SJCRH30 (cell line): ENCODE measurements at regions not wholly inside any gene's neighbourhood (a gene's known extent, or its start where the extent isn't known, plus 50 kb on each side); places are given as distances from the start of the nearest gene placed in this dataset.

Experiments used
- DNase-seq, 2 experiments: peaks; one replicate each; pipeline ENCODE4 v3.0.0-alpha.2; 2015 to 2020
- H3K27ac ChIP-seq: fragments of 250-450 bp; sonication (Bioruptor Pico); 2 replicates; pipeline ENCODE4 v1.5.1; 2020; ENCODE audit warnings: mild to moderate bottlenecking, moderate library complexity
- H3K27me3 ChIP-seq: fragments of 250-450 bp; sonication (Bioruptor Pico); 2 replicates; pipeline ENCODE4 v1.5.1; 2020; ENCODE audit warnings: mild to moderate bottlenecking, moderate library complexity
- H3K36me3 ChIP-seq: fragments of 250-450 bp; sonication (Bioruptor Pico); 2 replicates; pipeline ENCODE4 v1.5.1; 2020; ENCODE audit warnings: mild to moderate bottlenecking, moderate library complexity
- H3K4me1 ChIP-seq: fragments of 250-450 bp; sonication (Bioruptor Pico); 2 replicates; pipeline ENCODE4 v1.5.1; 2020; ENCODE audit warnings: mild to moderate bottlenecking, moderate library complexity
- H3K4me3 ChIP-seq: fragments of 250-450 bp; sonication (Bioruptor Pico); 2 replicates; pipeline ENCODE4 v1.5.1; 2020; ENCODE audit warnings: mild to moderate bottlenecking, moderate library complexity
- H3K9me3 ChIP-seq: fragments of 250-450 bp; sonication (Bioruptor Pico); replicated peaks from 2 replicates; pipeline ENCODE4 v1.5.1; 2020; ENCODE audit warnings: mild to moderate bottlenecking, moderate library complexity

DNA sequence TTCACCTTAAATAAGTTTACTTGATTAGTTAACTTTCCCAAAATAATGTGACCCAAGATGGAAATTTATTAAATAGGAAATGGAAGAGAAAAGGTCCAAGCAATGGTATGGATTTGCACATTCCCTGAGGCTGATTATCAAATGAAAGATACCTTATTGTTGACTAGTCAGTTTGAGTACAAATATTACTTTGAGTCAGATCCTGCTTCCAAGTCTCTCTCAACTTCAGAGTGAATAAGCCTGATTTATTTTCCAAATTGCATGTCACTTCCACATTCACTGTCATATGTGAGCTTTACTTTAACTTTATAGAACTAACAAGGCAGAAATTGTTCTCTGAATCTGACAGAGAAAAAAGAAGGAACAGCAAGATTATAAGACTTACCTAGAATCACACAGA lies 520.8 kb downstream of the RAB28 start:
- no peak for DNase-seq
- Histone ChIP-seq H3K4me1 (no peaks in the 10 kb centered on the region), H3K36me3 (no peaks in the 10 kb centered on the region), H3K27me3 (no peaks in the 10 kb centered on the region), H3K27ac (no peak overlapping the region), H3K4me3 (no peak overlapping the region), H3K9me3 (no peaks in the 10 kb centered on the region)

DNA sequence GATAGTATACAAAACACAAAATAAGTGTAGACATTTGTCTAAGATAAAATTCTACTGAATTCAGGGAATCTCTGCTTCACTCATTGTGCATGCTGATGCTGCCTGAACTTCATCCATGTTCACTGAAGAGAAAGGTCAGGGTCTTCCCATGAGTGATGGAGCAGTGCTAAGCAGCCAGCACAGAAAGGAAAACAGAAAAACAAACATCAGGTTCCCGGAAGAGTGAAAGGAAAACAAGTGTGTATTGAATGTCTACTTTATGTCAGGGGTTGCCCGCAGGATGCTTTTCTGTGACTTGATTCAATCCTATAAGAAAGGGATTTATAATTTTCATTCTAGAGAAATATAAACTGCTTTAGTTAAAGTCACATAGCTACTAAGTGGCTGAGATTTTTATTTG lies 522.4 kb downstream of the RAB28 start:
- H3K4me3 ChIP-seq = no peak overlapping the region
- H3K27ac ChIP-seq = no peak overlapping the region
- DNase-seq = no peak
- H3K4me1 ChIP-seq = no peaks in the 10 kb centered on the region
- no peaks in the 10 kb centered on the region for H3K36me3 ChIP-seq
- H3K27me3 ChIP-seq = no peaks in the 10 kb centered on the region
- no peaks in the 10 kb centered on the region for H3K9me3 ChIP-seq

DNA sequence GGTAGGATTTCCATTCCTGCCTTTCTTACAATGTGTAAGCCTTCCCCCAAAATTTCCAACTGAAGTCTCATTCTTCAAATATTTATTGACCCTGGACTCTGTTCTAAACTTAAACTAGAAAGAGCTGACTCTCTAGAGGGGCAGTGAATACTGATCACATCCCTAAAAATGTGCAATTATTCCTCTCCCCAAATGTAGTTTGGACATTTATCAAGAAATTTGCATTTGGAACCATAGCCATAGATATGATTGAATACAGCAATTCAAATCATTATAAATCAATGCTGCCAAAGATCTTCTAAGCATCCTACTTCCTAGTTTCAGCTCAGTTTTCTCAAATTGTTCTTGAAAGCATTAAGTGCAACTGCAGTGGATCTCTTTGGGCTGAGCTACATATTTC lies 525.7 kb downstream of the RAB28 start:
- DNase-seq = no peak
- Histone ChIP-seq H3K27ac (no peak overlapping the region), H3K4me3 (no peak overlapping the region), H3K36me3 (no peaks in the 10 kb centered on the region), H3K9me3 (no peaks in the 10 kb centered on the region), H3K4me1 (peaks cover 13% of the 10 kb centered on the region), H3K27me3 (no peaks in the 10 kb centered on the region)

DNA sequence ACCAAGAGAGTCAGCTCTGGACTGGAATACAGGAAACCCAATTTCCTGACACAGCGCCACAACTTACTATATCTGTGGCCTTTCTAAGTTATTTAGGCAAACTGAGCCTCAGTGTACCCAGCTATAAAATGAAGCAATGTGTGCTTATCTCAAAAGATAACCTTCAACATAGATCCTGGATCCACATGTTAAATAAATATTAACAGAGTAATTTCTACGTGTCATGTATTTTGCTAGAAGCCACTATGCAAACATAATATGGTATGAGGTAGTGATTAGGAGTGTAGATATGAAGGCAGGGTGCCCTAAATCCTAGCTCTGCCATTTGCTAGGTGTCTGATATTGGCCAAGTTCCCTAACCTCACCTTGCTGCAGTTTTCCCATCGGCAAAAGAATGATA lies 527.0 kb downstream of the RAB28 start:
- no peak for DNase-seq
- Histone ChIP-seq H3K9me3 (no peaks in the 10 kb centered on the region), H3K4me3 (no peak overlapping the region), H3K27ac (no peak overlapping the region), H3K36me3 (no peaks in the 10 kb centered on the region), H3K4me1 (peaks cover 13% of the 10 kb centered on the region), H3K27me3 (no peaks in the 10 kb centered on the region)

DNA sequence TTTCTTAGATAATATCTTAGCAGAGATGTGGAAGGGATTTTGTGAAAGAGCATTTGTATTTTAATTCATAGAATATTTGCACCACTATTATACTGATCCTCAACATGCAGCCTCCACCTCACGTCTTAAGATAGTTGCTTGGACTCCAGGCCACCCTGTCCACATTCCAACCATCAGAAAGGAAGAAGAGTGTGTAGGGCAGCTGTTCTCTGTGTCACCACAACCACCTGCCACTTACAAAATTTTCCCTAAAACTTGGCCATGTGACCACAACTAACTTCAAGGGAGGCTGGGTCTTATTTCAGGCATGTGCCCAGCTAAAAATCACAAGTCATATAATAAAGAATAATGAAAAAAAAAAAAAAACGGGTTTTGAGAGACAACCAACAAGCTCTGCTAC lies 528.1 kb downstream of the RAB28 start:
- Histone ChIP-seq H3K4me1 (peaks cover 13% of the 10 kb centered on the region), H3K27me3 (no peaks in the 10 kb centered on the region), H3K4me3 (no peak overlapping the region), H3K9me3 (no peaks in the 10 kb centered on the region), H3K36me3 (no peaks in the 10 kb centered on the region), H3K27ac (no peak overlapping the region)
- DNase-seq = peak; percentile 16 to 58

DNA sequence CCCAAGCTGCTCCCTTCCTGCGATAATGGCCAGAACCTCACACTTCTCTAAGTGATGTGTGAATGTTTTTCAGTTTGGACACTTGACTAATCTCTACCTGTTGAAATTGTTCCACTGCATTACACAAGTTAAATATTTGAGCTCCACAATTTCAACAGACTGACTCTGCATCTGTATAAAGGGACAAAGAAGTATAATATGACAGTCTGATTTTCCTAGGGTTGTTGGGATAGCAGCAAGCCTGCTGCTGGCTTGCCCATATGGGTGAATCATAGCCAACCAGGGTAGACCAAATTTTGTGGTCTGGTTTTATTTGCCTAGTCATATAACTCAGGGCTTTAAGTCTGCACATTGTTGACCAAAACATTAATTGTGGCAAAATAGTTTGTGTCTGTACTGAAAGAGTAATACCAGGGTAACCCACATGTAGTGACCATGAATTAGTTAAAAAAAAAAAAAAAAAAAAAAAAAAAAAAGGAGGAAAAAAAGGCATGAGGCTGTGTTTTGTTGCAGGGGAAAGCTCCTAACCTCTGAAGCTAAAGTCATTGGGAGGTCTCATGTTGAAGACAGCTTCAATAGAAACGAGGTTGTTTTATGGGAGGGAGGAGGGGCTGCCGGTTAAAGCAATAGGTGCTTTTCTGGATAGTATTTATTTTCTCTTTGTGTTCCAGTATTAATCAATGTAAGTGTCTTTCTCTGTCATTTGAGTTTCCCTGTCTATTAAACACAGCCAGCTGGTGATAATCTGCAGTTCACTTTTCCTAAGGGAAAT lies 534.2 kb downstream of the RAB28 start:
- Histone ChIP-seq H3K36me3 (no peaks in the 10 kb centered on the region), H3K4me1 (no peaks in the 10 kb centered on the region), H3K27ac (no peak overlapping the region), H3K4me3 (no peak overlapping the region), H3K27me3 (no peaks in the 10 kb centered on the region), H3K9me3 (no peaks in the 10 kb centered on the region)
- no peak for DNase-seq

DNA sequence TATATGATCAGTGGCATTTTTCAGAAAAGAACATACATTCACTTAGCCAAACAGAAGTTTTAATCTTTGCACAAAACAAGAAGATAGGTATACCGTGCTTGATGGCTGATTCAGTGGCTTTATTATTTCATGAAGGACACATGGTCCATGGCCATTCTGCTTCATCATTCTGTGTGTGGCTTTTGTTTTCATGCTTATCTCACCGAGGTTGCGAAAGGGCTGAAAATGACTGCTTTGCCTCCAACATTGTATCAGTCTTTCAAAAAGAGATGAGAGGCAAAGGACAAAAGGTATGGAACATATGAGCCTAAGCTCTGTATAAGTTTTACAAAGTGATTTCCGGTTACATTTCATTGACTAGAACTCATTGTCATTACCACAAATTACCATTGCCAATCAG lies 541.1 kb downstream of the RAB28 start:
- no peak overlapping the region for H3K4me3 ChIP-seq
- no peaks in the 10 kb centered on the region for H3K4me1 ChIP-seq
- H3K36me3 ChIP-seq = no peaks in the 10 kb centered on the region
- H3K27ac ChIP-seq = no peak overlapping the region
- H3K9me3 ChIP-seq = no peaks in the 10 kb centered on the region
- no peaks in the 10 kb centered on the region for H3K27me3 ChIP-seq
- DNase-seq = no peak

DNA sequence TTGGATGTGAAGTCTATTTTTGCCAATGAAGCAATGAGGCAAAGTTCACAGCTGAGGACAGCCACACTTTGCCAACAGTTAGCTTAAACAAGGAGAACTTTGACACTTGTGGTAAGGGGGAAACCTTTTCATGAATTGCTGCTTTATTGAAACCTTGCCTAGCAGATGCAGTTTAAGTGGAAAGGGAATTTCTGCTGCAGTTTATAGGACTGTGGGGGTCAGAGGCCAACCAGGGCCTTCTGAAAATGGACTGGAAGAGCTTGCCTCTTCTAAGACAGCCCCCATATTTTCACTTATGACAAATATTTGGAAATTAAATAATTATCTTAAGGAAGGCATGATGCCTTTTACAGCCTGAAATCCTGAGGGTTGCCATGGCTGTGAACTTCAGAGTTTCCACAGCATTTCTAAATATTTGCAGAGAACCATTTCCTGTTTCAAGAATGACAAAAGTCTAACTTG lies 550.3 kb downstream of the RAB28 start:
- Histone ChIP-seq H3K36me3 (no peaks in the 10 kb centered on the region), H3K27ac (no peak overlapping the region), H3K4me3 (no peak overlapping the region), H3K9me3 (no peaks in the 10 kb centered on the region), H3K4me1 (no peaks in the 10 kb centered on the region), H3K27me3 (no peaks in the 10 kb centered on the region)
- no peak for DNase-seq

DNA sequence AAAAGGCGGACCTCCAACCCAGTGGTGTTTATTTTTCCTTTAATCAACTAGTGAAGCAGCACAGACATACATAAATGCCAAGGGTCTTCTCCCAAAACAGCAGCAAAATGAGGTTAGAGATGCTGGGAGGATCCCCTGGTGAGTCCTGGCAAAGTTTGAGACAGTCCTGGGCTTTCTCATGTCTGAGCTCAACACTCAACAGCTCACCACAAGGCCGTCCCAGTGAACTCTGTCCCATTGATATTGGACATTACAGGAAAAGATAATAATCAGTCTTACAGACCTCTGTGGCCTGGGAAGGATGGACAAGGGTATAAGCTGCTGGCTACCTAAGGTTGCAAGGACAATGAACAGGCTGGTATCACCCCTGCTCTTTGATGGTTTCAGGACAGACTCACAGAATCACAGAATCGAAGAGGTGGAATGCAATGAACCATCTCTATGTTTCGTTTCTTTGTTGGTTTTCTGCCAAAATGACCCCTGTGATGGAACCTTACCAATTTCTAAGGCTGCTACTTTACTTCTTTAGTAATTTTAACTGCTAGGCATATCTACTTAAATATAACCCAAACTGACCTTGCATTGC lies 551.8 kb downstream of the RAB28 start:
- Histone ChIP-seq H3K9me3 (no peaks in the 10 kb centered on the region), H3K4me3 (no peak overlapping the region), H3K4me1 (no peaks in the 10 kb centered on the region), H3K27ac (no peak overlapping the region), H3K27me3 (no peaks in the 10 kb centered on the region), H3K36me3 (no peaks in the 10 kb centered on the region)
- no peak for DNase-seq

DNA sequence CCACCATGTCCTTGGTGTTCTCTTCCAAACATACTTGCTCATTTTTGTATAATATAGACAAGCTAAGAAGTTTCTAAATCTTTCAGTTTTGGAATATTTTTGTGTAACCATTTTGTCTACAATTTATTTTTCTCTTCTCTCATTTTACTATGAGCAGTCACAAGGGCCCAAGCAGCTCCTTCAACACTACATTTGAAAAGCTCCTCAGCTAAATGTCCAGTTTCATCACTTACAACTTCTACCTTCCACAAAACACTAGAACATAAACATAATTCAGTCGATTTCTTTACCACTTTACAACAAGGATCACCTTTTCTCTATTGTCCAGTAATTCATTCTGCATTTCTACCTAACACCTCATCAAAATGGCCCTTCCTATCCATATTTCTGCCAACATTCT lies 554.4 kb downstream of the RAB28 start:
- no peaks in the 10 kb centered on the region for H3K4me1 ChIP-seq
- no peak for DNase-seq
- no peaks in the 10 kb centered on the region for H3K27me3 ChIP-seq
- no peak overlapping the region for H3K27ac ChIP-seq
- no peak overlapping the region for H3K4me3 ChIP-seq
- no peaks in the 10 kb centered on the region for H3K9me3 ChIP-seq
- H3K36me3 ChIP-seq = no peaks in the 10 kb centered on the region

DNA sequence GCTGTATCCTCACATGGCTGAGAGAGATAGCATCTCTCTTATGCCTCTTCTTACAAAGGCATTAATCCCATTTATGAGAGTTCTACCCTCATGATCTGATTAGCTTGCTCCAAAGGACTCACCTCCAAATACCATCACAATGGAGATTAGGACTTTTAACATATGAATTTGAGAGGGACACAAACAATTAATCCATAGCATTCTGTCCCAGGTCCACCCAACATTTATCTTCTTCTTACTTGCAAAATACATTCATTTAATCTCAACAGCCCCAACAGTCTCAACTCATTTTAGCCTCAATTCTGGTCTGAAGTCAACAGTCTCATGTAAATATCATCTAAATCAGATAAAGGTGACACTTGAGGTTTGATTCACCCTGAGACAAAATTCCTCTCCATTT lies 555.4 kb downstream of the RAB28 start:
- H3K4me3 ChIP-seq = no peak overlapping the region
- H3K4me1 ChIP-seq = no peaks in the 10 kb centered on the region
- no peaks in the 10 kb centered on the region for H3K9me3 ChIP-seq
- no peak for DNase-seq
- H3K27ac ChIP-seq = no peak overlapping the region
- no peaks in the 10 kb centered on the region for H3K27me3 ChIP-seq
- H3K36me3 ChIP-seq = no peaks in the 10 kb centered on the region

DNA sequence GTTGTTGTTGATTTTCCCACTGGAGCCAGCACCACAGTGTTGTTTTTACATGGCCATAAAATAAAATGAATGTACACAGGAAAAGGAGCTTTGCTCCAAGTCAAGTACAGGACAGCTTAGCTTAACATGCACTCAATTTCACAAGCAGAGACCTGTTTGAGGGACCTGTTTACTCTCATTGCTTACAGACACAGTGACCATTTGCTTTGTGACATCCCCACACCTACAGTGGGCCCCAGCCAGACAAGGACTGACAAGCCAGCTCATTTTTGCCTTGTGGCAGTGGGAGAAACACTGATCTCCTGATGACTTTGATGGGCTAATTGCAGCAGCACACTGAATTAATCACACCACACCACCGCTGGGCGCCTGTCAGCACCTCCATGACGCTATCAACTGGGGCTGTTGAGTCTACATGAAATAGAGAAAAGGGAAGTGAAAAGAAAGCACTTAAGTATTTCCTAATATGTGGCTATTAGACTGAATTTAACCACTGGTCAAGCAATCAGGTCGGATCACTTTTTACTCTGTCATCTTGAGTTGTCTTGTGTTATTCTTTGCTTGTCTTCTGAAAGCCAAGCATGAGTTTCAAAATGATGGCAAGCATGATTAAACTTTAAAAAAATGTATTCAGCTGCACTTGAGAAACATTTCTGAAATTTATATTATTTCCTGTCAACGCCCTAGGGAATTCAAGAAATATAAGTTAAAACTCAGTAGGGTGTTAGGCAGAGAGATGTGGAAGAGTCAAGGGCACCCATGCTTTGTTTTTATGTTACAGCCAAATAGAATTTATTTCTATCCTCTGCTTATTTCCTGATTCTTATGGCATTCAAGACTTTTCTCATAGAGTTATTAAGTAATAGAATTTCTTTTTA lies 557.7 kb downstream of the RAB28 start:
- DNase-seq = no peak
- Histone ChIP-seq H3K9me3 (no peaks in the 10 kb centered on the region), H3K36me3 (no peaks in the 10 kb centered on the region), H3K4me1 (no peaks in the 10 kb centered on the region), H3K27me3 (no peaks in the 10 kb centered on the region), H3K4me3 (no peak overlapping the region), H3K27ac (no peak overlapping the region)

DNA sequence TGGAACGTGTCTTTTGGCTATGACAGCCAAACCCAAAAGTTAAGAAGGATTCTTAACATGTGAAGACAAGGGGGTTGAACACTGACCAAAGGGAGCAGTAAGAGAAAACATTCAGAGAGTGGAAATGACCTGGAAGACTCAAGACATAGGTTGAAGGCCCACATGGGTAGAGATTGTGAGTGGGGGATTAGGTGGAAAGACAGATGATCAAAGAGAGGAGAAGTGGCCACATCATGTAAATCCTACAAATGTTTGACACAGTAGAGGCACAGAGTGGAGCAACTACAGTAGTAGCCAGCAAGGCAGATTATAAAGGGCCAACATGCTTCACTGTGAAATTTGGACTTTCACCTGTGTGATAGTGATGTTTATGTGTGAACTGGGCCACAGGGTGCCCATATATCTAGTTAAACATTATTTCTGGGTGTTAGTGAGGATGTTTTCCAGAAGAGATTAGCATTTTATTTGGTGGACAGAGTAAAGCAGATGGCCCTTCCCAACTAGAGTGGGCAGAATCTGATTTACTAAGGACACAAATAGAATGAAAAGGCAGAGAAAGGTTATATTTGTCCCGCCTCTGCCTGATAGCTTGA lies 559.3 kb downstream of the RAB28 start:
- DNase-seq = no peak
- Histone ChIP-seq H3K4me1 (no peaks in the 10 kb centered on the region), H3K9me3 (no peaks in the 10 kb centered on the region), H3K36me3 (no peaks in the 10 kb centered on the region), H3K27ac (no peak overlapping the region), H3K4me3 (no peak overlapping the region), H3K27me3 (no peaks in the 10 kb centered on the region)

DNA sequence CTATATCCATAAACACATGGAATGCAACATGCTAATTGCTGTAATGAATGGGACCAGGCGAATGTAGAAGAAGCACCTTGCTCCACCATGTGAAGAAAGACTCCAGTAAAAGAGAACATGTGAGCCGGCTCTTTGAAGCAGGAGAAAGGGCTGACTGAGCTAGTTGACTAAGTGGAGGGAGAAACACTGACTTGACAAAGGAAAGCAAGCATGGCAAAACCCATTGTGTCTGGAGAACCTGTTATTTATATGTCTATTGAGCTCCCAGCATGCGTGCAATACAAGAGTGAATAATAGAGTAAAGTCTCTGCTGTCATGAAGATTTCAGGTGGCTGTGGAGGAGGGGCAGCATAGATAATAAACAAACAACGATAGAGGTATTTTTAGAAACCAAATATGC lies 559.9 kb downstream of the RAB28 start:
- H3K27ac ChIP-seq = no peak overlapping the region
- H3K9me3 ChIP-seq = no peaks in the 10 kb centered on the region
- no peak for DNase-seq
- H3K4me1 ChIP-seq = no peaks in the 10 kb centered on the region
- H3K4me3 ChIP-seq = no peak overlapping the region
- no peaks in the 10 kb centered on the region for H3K27me3 ChIP-seq
- H3K36me3 ChIP-seq = no peaks in the 10 kb centered on the region

DNA sequence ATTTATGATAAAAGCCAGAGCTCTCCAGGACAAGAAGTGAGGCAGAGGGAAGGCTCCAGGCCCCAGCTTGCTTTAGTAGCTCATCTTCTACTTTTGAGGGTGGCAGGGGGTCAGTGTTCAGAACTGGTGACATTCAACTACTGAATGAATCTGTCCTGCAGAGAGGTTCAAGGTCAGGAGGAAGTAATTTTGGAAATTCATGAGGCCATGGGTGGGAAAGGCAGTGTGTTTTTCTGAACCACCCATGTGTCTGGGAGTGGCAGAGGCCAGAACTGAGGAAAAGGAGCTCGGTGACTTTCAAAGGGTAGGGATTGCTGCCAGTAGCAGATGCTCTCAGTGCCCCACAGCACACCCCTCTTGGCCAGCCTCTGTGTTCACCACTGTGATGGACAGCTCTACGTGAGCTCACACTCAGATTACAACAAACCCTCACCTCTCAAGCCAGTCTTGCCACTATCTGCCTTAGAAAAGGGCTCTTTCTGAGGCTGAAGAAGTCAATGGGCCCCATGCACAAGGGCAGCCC lies 571.2 kb downstream of the RAB28 start:
- Histone ChIP-seq H3K4me1 (no peaks in the 10 kb centered on the region), H3K27me3 (no peaks in the 10 kb centered on the region), H3K4me3 (no peak overlapping the region), H3K27ac (no peak overlapping the region), H3K9me3 (no peaks in the 10 kb centered on the region), H3K36me3 (no peaks in the 10 kb centered on the region)
- DNase-seq = no peak
